GM23338 (cell line): ENCODE measurements at regions not wholly inside any gene's neighbourhood (a gene's known extent, or its start where the extent isn't known, plus 50 kb on each side); places are given as distances from the start of the nearest gene placed in this dataset.

Experiments used
- CTCF ChIP-seq, 2 experiments: fragments of 200-600 bp in 1 of 2; sonication (generic) in 1 of 2; conservative IDR thresholded peaks; 2 replicates each; pipeline versions ENCODE4 v1.5.1 to v1.6.1; 2016 to 2017; ENCODE audit warnings: antibody characterized with exemption in 2 of 2, low read depth in 2 of 2, mild to moderate bottlenecking in 2 of 2, moderate library complexity in 1 of 2
- EZH2phosphoT487 ChIP-seq: fragments of 200-600 bp; sonication (generic); IDR thresholded peaks from one replicate; pipeline ENCODE4 v1.8.1; 2018; ENCODE audit warnings: antibody characterized with exemption; ENCODE audit not compliant: unreplicated experiment
- JUNB ChIP-seq: IDR thresholded peaks from one replicate; pipeline ENCODE4 v1.6.1; 2016; ENCODE audit warnings: antibody characterized with exemption; ENCODE audit not compliant: unreplicated experiment
- REST ChIP-seq: IDR thresholded peaks from one replicate; pipeline ENCODE4 v1.6.1; 2018; ENCODE audit warnings: antibody characterized with exemption; ENCODE audit not compliant: unreplicated experiment

- TF ChIP-seq EZH2phosphoT487 = no peak
- no peak for TF ChIP-seq CTCF (conservative IDR thresholded peaks at IDR 0.05; ENCODE audit: low read depth in 2 of 2)
- TF ChIP-seq REST = no peak
- no peak for TF ChIP-seq JUNB
These were observed 164.3 kb downstream of the BMP7 start for GRCh38 chr20:57102160-57102559.
